ENCODE measurements at regions not wholly inside any gene's neighbourhood (a gene's known extent, or its start where the extent isn't known, plus 50 kb on each side); places are given as distances from the start of the nearest gene placed in this dataset.

DNA sequence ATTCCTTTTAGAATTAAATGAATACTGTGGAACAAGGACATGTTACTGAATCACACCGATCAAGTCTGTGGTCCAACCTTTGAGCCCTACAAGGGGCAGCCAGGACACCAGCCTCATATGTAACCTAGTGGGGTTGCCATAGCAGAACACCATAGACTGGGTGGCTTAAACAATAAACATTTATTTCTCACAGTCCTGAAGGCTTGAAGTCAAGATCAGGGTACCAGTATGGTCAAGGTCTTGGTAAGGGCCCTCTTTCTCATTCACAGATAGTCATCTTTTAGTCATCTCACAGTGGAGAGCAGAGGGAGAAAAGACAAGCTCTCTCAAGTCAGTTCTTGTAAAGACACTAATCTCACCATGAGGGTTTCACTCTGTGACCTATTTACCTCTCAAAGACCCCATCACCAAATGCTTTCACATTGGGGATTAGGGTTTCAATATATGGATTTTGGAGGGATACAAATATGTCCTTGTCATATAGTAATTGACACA lies 422.5 kb downstream of the GADD45G start:
- TF ChIP-seq EZH2 (optimal IDR thresholded peaks at IDR 0.05; ENCODE audit: low read depth, low read length), result no peak

DNA sequence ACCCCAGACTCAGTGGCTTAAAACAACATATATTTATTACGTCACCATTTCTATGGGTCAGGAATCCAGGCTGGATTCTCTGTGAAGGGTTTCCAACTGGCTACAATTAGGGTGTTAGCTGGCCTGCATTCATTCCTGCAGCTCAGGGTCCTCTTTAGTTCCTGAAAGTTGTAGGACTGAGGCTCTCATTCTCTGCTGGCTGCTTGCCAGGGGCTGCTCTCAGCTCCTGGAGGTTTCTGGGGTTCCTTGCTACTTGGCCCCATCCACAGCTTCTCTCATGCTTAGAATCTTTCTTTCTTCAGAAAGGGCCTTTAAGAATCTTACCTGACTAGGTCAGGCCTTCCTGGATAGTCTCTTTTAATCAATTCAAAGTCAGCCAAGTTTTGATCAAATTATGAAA lies 424.6 kb downstream of the GADD45G start:
- TF ChIP-seq EZH2phosphoT487 (IDR thresholded peaks at IDR 0.05; ENCODE audit: low read length), result no peak
- TF ChIP-seq EZH2 (optimal IDR thresholded peaks at IDR 0.05; ENCODE audit: low read depth, low read length), result no peak
- TF ChIP-seq, protein P1, sequence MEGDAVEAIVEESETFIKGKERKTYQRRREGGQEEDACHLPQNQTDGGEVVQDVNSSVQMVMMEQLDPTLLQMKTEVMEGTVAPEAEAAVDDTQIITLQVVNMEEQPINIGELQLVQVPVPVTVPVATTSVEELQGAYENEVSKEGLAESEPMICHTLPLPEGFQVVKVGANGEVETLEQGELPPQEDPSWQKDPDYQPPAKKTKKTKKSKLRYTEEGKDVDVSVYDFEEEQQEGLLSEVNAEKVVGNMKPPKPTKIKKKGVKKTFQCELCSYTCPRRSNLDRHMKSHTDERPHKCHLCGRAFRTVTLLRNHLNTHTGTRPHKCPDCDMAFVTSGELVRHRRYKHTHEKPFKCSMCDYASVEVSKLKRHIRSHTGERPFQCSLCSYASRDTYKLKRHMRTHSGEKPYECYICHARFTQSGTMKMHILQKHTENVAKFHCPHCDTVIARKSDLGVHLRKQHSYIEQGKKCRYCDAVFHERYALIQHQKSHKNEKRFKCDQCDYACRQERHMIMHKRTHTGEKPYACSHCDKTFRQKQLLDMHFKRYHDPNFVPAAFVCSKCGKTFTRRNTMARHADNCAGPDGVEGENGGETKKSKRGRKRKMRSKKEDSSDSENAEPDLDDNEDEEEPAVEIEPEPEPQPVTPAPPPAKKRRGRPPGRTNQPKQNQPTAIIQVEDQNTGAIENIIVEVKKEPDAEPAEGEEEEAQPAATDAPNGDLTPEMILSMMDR (IDR thresholded peaks at IDR 0.05; ENCODE audit: low read length), result no peak
- no peaks in the 10 kb centered on the region for H3K9me3 ChIP-seq (replicated peaks; ENCODE audit: insufficient read depth, low read length)
- H3K9me2 ChIP-seq (replicated peaks; ENCODE audit: insufficient read depth, low read length), result no peaks in the 10 kb centered on the region
- no peak overlapping the region for H3K4me3 ChIP-seq (ENCODE audit: low read length)
- H3K9ac ChIP-seq (ENCODE audit: low read length), result no peak overlapping the region
- H3K79me2 ChIP-seq (ENCODE audit: low read length), result no peaks in the 10 kb centered on the region
- no peaks in the 10 kb centered on the region for H3K36me3 ChIP-seq (replicated peaks; ENCODE audit: insufficient read depth, low read length)
- DNase-seq, result no peak
- H2AFZ ChIP-seq (ENCODE audit: low read length), result no peak overlapping the region
- no peak overlapping the region for H3K4me2 ChIP-seq (ENCODE audit: low read depth, low read length)
- no peaks in the 10 kb centered on the region for H3F3A ChIP-seq (ENCODE audit: insufficient read depth, low read length)
- H3K27ac ChIP-seq (ENCODE audit: low read length), result no peak overlapping the region
- H3K4me1 ChIP-seq (ENCODE audit: low read length), result no peaks in the 10 kb centered on the region
- no peaks in the 10 kb centered on the region for H4K20me1 ChIP-seq (ENCODE audit: insufficient read depth, low read length)
- H3K27me3 ChIP-seq (replicated peaks; ENCODE audit: insufficient read depth, low read length), result no peaks in the 10 kb centered on the region

More for the DNA sequence above, 422.5 kb downstream of the GADD45G start:
- H4K20me1 ChIP-seq (ENCODE audit: insufficient read depth, low read length), result no peaks in the 10 kb centered on the region
- no peak for DNase-seq
- no peaks in the 10 kb centered on the region for H3K27me3 ChIP-seq (replicated peaks; ENCODE audit: insufficient read depth, low read length)
- H3K36me3 ChIP-seq (replicated peaks; ENCODE audit: insufficient read depth, low read length), result no peaks in the 10 kb centered on the region
- no peak overlapping the region for H3K9ac ChIP-seq (ENCODE audit: low read length)
- H3K4me2 ChIP-seq (ENCODE audit: low read depth, low read length), result no peak overlapping the region
- no peaks in the 10 kb centered on the region for H3K9me3 ChIP-seq (replicated peaks; ENCODE audit: insufficient read depth, low read length)
- H3K4me3 ChIP-seq (ENCODE audit: low read length), result no peak overlapping the region
- no peaks in the 10 kb centered on the region for H3K4me1 ChIP-seq (ENCODE audit: low read length)
- H3K9me2 ChIP-seq (replicated peaks; ENCODE audit: insufficient read depth, low read length), result no peaks in the 10 kb centered on the region
- no peaks in the 10 kb centered on the region for H3F3A ChIP-seq (ENCODE audit: insufficient read depth, low read length)
- no peak overlapping the region for H2AFZ ChIP-seq (ENCODE audit: low read length)
- H3K27ac ChIP-seq (ENCODE audit: low read length), result no peak overlapping the region
- H3K79me2 ChIP-seq (ENCODE audit: low read length), result no peaks in the 10 kb centered on the region

DNA sequence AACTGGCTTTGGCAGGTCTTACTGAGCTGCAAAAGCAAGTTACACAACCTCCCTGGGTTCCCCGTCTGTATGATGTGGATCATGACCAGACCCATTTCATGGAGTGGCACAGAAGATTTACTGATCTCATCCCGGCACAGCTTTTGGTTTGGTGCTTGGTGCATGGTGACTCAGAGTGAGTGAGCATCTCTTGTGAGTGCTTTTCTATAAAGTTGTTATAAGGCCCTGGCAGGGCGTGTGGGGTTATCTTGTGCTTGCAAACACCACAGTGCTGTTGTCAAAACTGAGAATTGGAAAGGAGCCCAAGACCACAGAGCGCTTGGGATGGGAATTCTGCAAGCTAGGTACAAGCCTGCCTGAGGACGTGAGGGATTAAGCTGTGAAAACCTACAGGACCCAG lies 425.2 kb downstream of the GADD45G start:
- no peaks in the 10 kb centered on the region for H3K9me2 ChIP-seq (replicated peaks; ENCODE audit: insufficient read depth, low read length)
- no peak overlapping the region for H2AFZ ChIP-seq (ENCODE audit: low read length)
- H3K79me2 ChIP-seq (ENCODE audit: low read length), result no peaks in the 10 kb centered on the region
- H4K20me1 ChIP-seq (ENCODE audit: insufficient read depth, low read length), result no peaks in the 10 kb centered on the region
- no peak overlapping the region for H3K9ac ChIP-seq (ENCODE audit: low read length)
- H3K9me3 ChIP-seq (replicated peaks; ENCODE audit: insufficient read depth, low read length), result no peaks in the 10 kb centered on the region
- H3K36me3 ChIP-seq (replicated peaks; ENCODE audit: insufficient read depth, low read length), result no peaks in the 10 kb centered on the region
- no peak overlapping the region for H3K27ac ChIP-seq (ENCODE audit: low read length)
- TF ChIP-seq EZH2phosphoT487 (IDR thresholded peaks at IDR 0.05; ENCODE audit: low read length) (no peak), EZH2 (optimal IDR thresholded peaks at IDR 0.05; ENCODE audit: low read depth, low read length) (no peak)
- TF ChIP-seq, protein P1 (IDR thresholded peaks at IDR 0.05; ENCODE audit: low read length), result no peak
- no peak overlapping the region for H3K4me3 ChIP-seq (ENCODE audit: low read length)
- no peaks in the 10 kb centered on the region for H3F3A ChIP-seq (ENCODE audit: insufficient read depth, low read length)
- H3K4me2 ChIP-seq (ENCODE audit: low read depth, low read length), result no peak overlapping the region
- DNase-seq, result no peak
- H3K4me1 ChIP-seq (ENCODE audit: low read length), result no peaks in the 10 kb centered on the region
- H3K27me3 ChIP-seq (replicated peaks; ENCODE audit: insufficient read depth, low read length), result no peaks in the 10 kb centered on the region

DNA sequence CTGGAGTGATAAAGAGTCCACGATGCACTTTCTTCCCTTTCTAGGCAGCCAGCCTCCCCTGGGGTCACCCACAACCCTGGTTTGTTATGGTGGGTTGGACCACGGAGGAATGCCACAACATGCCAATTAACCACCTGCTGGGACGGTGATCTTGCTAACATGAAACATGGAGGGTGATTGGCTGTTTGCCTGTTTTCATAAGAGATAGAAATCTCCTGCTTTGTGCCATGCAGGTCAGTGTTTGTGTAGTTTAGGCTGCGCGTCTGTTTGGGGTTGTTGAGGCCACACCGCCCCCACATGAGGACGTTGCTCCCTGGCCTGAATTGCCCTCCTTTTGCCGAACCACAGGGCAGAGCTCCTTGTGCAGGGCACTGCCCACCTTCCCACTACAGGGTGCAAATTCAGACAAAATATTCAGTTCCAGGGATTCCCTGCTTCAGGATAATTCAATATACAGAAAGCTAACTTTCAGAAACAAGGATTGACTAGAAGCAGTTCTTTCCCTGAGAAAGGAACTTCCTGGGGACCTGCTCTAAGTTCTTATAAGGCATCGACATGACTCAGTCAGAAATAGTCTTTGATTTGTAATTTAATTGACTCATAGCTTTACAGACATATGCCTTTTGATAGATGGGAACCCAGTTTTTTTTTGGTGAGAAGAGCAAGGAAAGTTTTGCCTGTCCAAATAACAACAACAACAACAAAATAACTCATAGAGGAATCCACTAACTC lies 427.6 kb downstream of the GADD45G start:
- Histone ChIP-seq H3K4me3 (ENCODE audit: low read length) (no peak overlapping the region), H3F3A (ENCODE audit: insufficient read depth, low read length) (no peaks in the 10 kb centered on the region), H4K20me1 (ENCODE audit: insufficient read depth, low read length) (no peaks in the 10 kb centered on the region), H3K79me2 (ENCODE audit: low read length) (no peaks in the 10 kb centered on the region), H3K4me2 (ENCODE audit: low read depth, low read length) (no peak overlapping the region), H3K9ac (ENCODE audit: low read length) (no peak overlapping the region), H3K36me3 (replicated peaks; ENCODE audit: insufficient read depth, low read length) (no peaks in the 10 kb centered on the region), H3K9me3 (replicated peaks; ENCODE audit: insufficient read depth, low read length) (no peaks in the 10 kb centered on the region), H3K27ac (ENCODE audit: low read length) (no peak overlapping the region), H3K9me2 (replicated peaks; ENCODE audit: insufficient read depth, low read length) (no peaks in the 10 kb centered on the region), H2AFZ (ENCODE audit: low read length) (no peak overlapping the region), H3K4me1 (ENCODE audit: low read length) (no peaks in the 10 kb centered on the region), H3K27me3 (replicated peaks; ENCODE audit: insufficient read depth, low read length) (no peaks in the 10 kb centered on the region)
- TF ChIP-seq EZH2phosphoT487 (IDR thresholded peaks at IDR 0.05; ENCODE audit: low read length) (no peak), EZH2 (optimal IDR thresholded peaks at IDR 0.05; ENCODE audit: low read depth, low read length) (no peak)
- TF ChIP-seq, protein P1 (IDR thresholded peaks at IDR 0.05; ENCODE audit: low read length), result no peak
- DNase-seq, result no peak
